HEK293T (cell line): ENCODE measurements at regions not wholly inside any gene's neighbourhood (a gene's known extent, or its start where the extent isn't known, plus 50 kb on each side); places are given as distances from the start of the nearest gene placed in this dataset.

Experiments
- CTCF ChIA-PET: fragments of 350-600 bp; formaldehyde crosslinking; extraction: SDS; loops from one replicate; lab custom pipeline; 2021; ENCODE audit warnings: antibody characterized with exemption, inconsistent platforms; lab: Yijun Ruan, JAX
- POLR2A ChIA-PET: fragments of 350-600 bp; formaldehyde crosslinking; extraction: SDS; loops from one replicate; lab custom pipeline; 2020; ENCODE audit warnings: antibody characterized with exemption, inconsistent platforms; lab: Yijun Ruan, JAX
- DNase-seq: peaks from one replicate; pipeline ENCODE4 v3.0.0; 2012; ENCODE audit warnings: mixed read lengths; ENCODE audit errors: extremely low spot score
- ARNT ChIP-seq: fragments of 450-650 bp; IDR thresholded peaks from 2 replicates; pipeline ENCODE4 v1.6.1; 2017; ENCODE audit warnings: mild to moderate bottlenecking
- BHLHE40 ChIP-seq: fragments of 450-650 bp; IDR thresholded peaks from 2 replicates; pipeline ENCODE4 v1.6.1; 2016; ENCODE audit warnings: mild to moderate bottlenecking, moderate library complexity, borderline replicate concordance
- CTBP1 ChIP-seq: fragments of 450-650 bp; IDR thresholded peaks from 2 replicates; pipeline ENCODE4 v1.6.1; 2016; ENCODE audit warnings: borderline replicate concordance
- ELF4 ChIP-seq: fragments of 450-650 bp; IDR thresholded peaks from 2 replicates; pipeline ENCODE4 v1.6.1; 2017; ENCODE audit warnings: antibody characterized with exemption
- FOXA1 ChIP-seq: fragments of 450-650 bp; IDR thresholded peaks from 2 replicates; pipeline ENCODE4 v1.6.1; 2016; ENCODE audit warnings: mild to moderate bottlenecking
- FOXK2 ChIP-seq: fragments of 450-650 bp; IDR thresholded peaks from 2 replicates; pipeline ENCODE4 v1.6.1; 2016; ENCODE audit warnings: mild to moderate bottlenecking
- FOXM1 ChIP-seq: fragments of 450-650 bp; IDR thresholded peaks from 2 replicates; pipeline ENCODE4 v1.6.1; 2017; ENCODE audit warnings: mild to moderate bottlenecking, borderline replicate concordance
- HDGF ChIP-seq: fragments of 450-650 bp; IDR thresholded peaks from 2 replicates; pipeline ENCODE4 v1.6.1; 2017; ENCODE audit warnings: antibody characterized with exemption, borderline replicate concordance
- L3MBTL2 ChIP-seq: fragments of 450-650 bp; conservative IDR thresholded peaks from 2 replicates; pipeline ENCODE4 v1.6.1; 2016; ENCODE audit warnings: mild to moderate bottlenecking
- LEF1 ChIP-seq: fragments of 450-650 bp; IDR thresholded peaks from 2 replicates; pipeline ENCODE4 v1.6.1; 2017; ENCODE audit warnings: mild to moderate bottlenecking, borderline replicate concordance
- NFRKB ChIP-seq: fragments of 450-650 bp; IDR thresholded peaks from 2 replicates; pipeline ENCODE4 v1.6.1; 2016; ENCODE audit warnings: mild to moderate bottlenecking, moderate library complexity
- PKNOX1 ChIP-seq: fragments of 450-650 bp; IDR thresholded peaks from 2 replicates; pipeline ENCODE4 v1.6.1; 2016
- SP1 ChIP-seq: fragments of 450-650 bp; IDR thresholded peaks from 2 replicates; pipeline ENCODE4 v1.6.1; 2017
- SUZ12 ChIP-seq: fragments of 450-650 bp; IDR thresholded peaks from 2 replicates; pipeline ENCODE4 v1.6.1; 2016; ENCODE audit warnings: mild to moderate bottlenecking
- TARDBP ChIP-seq: fragments of 450-650 bp; IDR thresholded peaks from 2 replicates; pipeline ENCODE4 v1.6.1; 2016
- ZNF384 ChIP-seq: fragments of 450-650 bp; IDR thresholded peaks from 2 replicates; pipeline ENCODE4 v1.6.1; 2016

- ChIA-PET POLR2A (no interaction called here), CTCF (no interaction called here)
- no peak for TF ChIP-seq FOXA1
- TF ChIP-seq ZNF384: no peak
- TF ChIP-seq PKNOX1: no peak
- no peak for TF ChIP-seq LEF1
- no peak for TF ChIP-seq L3MBTL2
- no peak for TF ChIP-seq FOXK2
- TF ChIP-seq ELF4: no peak
- no peak for TF ChIP-seq SP1
- DNase-seq: no peak
Measured at GRCh38 chrX:110584083-110584482, 211.5 kb downstream of the CHRDL1 start.

GRCh38 chrX:110588164-110588563 lies 207.5 kb downstream of the CHRDL1 start:
- DNase-seq: no peak
- CTCF ChIA-PET: no interaction called here

GRCh38 chrX:110588853-110589252 lies 206.8 kb downstream of the CHRDL1 start:
- TF ChIP-seq ARNT (no peak), ELF4 (no peak), BHLHE40 (no peak), PKNOX1 (no peak), TARDBP (no peak), SUZ12 (no peak), LEF1 (no peak), HDGF (no peak), FOXK2 (no peak), FOXM1 (no peak), SP1 (no peak), ZNF384 (no peak), NFRKB (no peak), CTBP1 (no peak), FOXA1 (no peak)
- POLR2A ChIA-PET: no interaction called here
- no peak for DNase-seq
- CTCF ChIA-PET: no interaction called here

More at GRCh38 chrX:110588164-110588563, 207.5 kb downstream of the CHRDL1 start:
- TF ChIP-seq PKNOX1 (peak; percentile 51), TARDBP (no peak), ELF4 (no peak)
- POLR2A ChIA-PET: no interaction called here

- CTCF ChIA-PET: no interaction called here
- DNase-seq: no peak
Measured at GRCh38 chrX:110600745-110601310, 194.8 kb downstream of the CHRDL1 start.

GRCh38 chrX:110614596-110614995 lies 181.0 kb downstream of the CHRDL1 start:
- ChIA-PET POLR2A (no interaction called here), CTCF (no interaction called here)
- TF ChIP-seq HDGF (no peak), ARNT (no peak), NFRKB (no peak), ZNF384 (no peak)
- DNase-seq: no peak

More at GRCh38 chrX:110600745-110601310, 194.8 kb downstream of the CHRDL1 start:
- POLR2A ChIA-PET: no interaction called here
- TF ChIP-seq ELF4 (no peak), NFRKB (no peak), FOXA1 (no peak), L3MBTL2 (no peak), HDGF (no peak)
